Testis (tissue), 2 donors: ENCODE measurements at regions not wholly inside any gene's neighbourhood (a gene's known extent, or its start where the extent isn't known, plus 50 kb on each side); places are given as distances from the start of the nearest gene placed in this dataset.

ENCODE experiments used
- DNase-seq: peaks from one replicate; pipeline ENCODE4 v3.0.0-alpha.2; 2019
- H3K27ac ChIP-seq, 2 donors: fragments of 200-600 bp; sonication (generic); one replicate each; pipeline ENCODE4 v1.5.1; 2019
- H3K27me3 ChIP-seq: fragments of 200-600 bp; sonication (generic); one replicate; pipeline ENCODE4 v1.5.1; 2019
- H3K36me3 ChIP-seq: fragments of 200-600 bp; sonication (generic); one replicate; pipeline ENCODE4 v1.5.1; 2017; ENCODE audit warnings: low read depth; ENCODE audit errors: missing control alignments
- H3K4me1 ChIP-seq: fragments of 200-600 bp; sonication (generic); one replicate; pipeline ENCODE4 v1.5.1; 2019
- H3K4me3 ChIP-seq, 2 donors: fragments of 200-600 bp; sonication (generic); one replicate each; pipeline ENCODE4 v1.5.1; 2017 to 2019
- H3K9me3 ChIP-seq: fragments of 200-600 bp; sonication (generic); one replicate; pipeline ENCODE4 v1.5.1; 2017
- CTCF ChIP-seq, 3 experiments: fragments of 450-650 bp in 2 of 3; fragments of 200-600 bp in 1 of 3; sonication (generic) in 1 of 3; IDR thresholded peaks; one replicate each; pipeline ENCODE4 v1.5.1; 2016 to 2019; ENCODE audit warnings: antibody characterized with exemption in 3 of 3, mild to moderate bottlenecking in 2 of 3, moderate library complexity in 1 of 3
- POLR2A ChIP-seq: fragments of 450-650 bp; IDR thresholded peaks from one replicate; pipeline ENCODE4 v1.6.1; 2017; ENCODE audit warnings: antibody characterized with exemption, mild to moderate bottlenecking, moderate library complexity
- WGBS, 2 donors: methylation state at CpG; one replicate each; pipeline ENCODE4 v1.1.5; 2018; 5-methylcytosine and 5-hydroxymethylcytosine counted together
- intact Hi-C: fragments of 100-400 bp; cut with DNase I; formaldehyde crosslinking; loops from one replicate; pipeline ENCODE4 v1.15.1; 2023; ENCODE audit warnings: low total_unique reads

- WGBS, 2 donors: 53 to 65% methylated on average over 2 of the region's 2 CpGs
- DNase-seq: no peak
- intact Hi-C loops: no loop called here
- H3K27me3 ChIP-seq: no peaks in the 10 kb centered on the region
- no peaks in the 10 kb centered on the region for H3K9me3 ChIP-seq
- TF ChIP-seq CTCF (IDR thresholded peaks at IDR 0.05) (no peak), POLR2A (no peak)
- H3K4me3 ChIP-seq: no peak overlapping the region
- no peaks in the 10 kb centered on the region for H3K4me1 ChIP-seq
- H3K36me3 ChIP-seq: no peaks in the 10 kb centered on the region
- H3K27ac ChIP-seq: no peak overlapping the region
Measured at GRCh38 chr12:20181416-20182180, 186.7 kb upstream of the PDE3A start.

- intact Hi-C loops: no loop called here
- Histone ChIP-seq H3K36me3 (no peaks in the 10 kb centered on the region), H3K27me3 (no peaks in the 10 kb centered on the region), H3K9me3 (no peaks in the 10 kb centered on the region), H3K4me3 (no peak overlapping the region), H3K27ac (no peak overlapping the region), H3K4me1 (no peaks in the 10 kb centered on the region)
- WGBS, 2 donors: 43 to 50% methylated on average over 1 of the region's 1 CpG
- TF ChIP-seq POLR2A: no peak
- TF ChIP-seq CTCF (IDR thresholded peaks at IDR 0.05): no peak
- DNase-seq: no peak
Measured at GRCh38 chr12:20183563-20183962, 184.8 kb upstream of the PDE3A start.

- 51 to 84% methylated on average over 4 of the region's 4 CpGs for WGBS, 2 donors
- intact Hi-C loops: no loop called here
- no peaks in the 10 kb centered on the region for H3K4me1 ChIP-seq
Measured at GRCh38 chr12:20184514-20184913, 183.8 kb upstream of the PDE3A start.

GRCh38 chr12:20187456-20187855, 180.9 kb upstream of the PDE3A start:
- Histone ChIP-seq H3K27me3 (no peaks in the 10 kb centered on the region), H3K4me3 (no peak overlapping the region), H3K36me3 (no peaks in the 10 kb centered on the region), H3K4me1 (no peaks in the 10 kb centered on the region), H3K9me3 (no peaks in the 10 kb centered on the region), H3K27ac (no peak overlapping the region)
- DNase-seq: no peak
- 76 to 81% methylated on average over 5 of the region's 5 CpGs for WGBS, 2 donors
- TF ChIP-seq POLR2A (no peak), CTCF (IDR thresholded peaks at IDR 0.05) (no peak)
- intact Hi-C loops: no loop called here

More at GRCh38 chr12:20184514-20184913, 183.8 kb upstream of the PDE3A start:
- Histone ChIP-seq H3K27ac (no peak overlapping the region), H3K36me3 (no peaks in the 10 kb centered on the region), H3K9me3 (no peaks in the 10 kb centered on the region), H3K4me3 (no peak overlapping the region), H3K27me3 (no peaks in the 10 kb centered on the region)
- no peak for DNase-seq
- TF ChIP-seq CTCF (IDR thresholded peaks at IDR 0.05) (no peak), POLR2A (no peak)
